Heart right ventricle (tissue), 16 donors: ENCODE measurements at regions not wholly inside any gene's neighbourhood (a gene's known extent, or its start where the extent isn't known, plus 50 kb on each side); places are given as distances from the start of the nearest gene placed in this dataset.
A peak's percentile ranks its signal among the peaks of the same experiment; 100 is the strongest.

Source experiments
- ATAC-seq, 8 donors: fragments of 200-7000 bp; cut with Tn5 transposase; one replicate each; pipeline ENCODE4 v1.9.1; 2020; ENCODE audit warnings: mild to moderate bottlenecking in 8 of 8, moderate library complexity in 8 of 8, moderate number of reproducible peaks in 1 of 8
- DNase-seq, 2 donors: peaks; one replicate each; pipeline ENCODE4 v3.0.0-alpha.2; 2020
- H3K27ac ChIP-seq, 10 donors: fragments of 200-600 bp; sonication (generic) in 2 of 10; one replicate each; pipeline versions ENCODE4 v1.5.0 to v1.8.0; 2020 to 2022; ENCODE audit warnings: mild to moderate bottlenecking in 3 of 10
- H3K27me3 ChIP-seq, 7 donors: fragments of 200-600 bp; one replicate each; pipeline ENCODE4 v1.8.0; 2021 to 2022; ENCODE audit warnings: mild to moderate bottlenecking in 2 of 7
- H3K36me3 ChIP-seq, 9 donors: fragments of 200-600 bp; sonication (generic) in 1 of 9; one replicate each; pipeline versions ENCODE4 v1.5.0 to v1.8.0; 2020 to 2022; ENCODE audit warnings: mild to moderate bottlenecking in 2 of 9
- H3K4me1 ChIP-seq, 9 donors: fragments of 200-600 bp; sonication (generic) in 1 of 9; one replicate each; pipeline versions ENCODE4 v1.5.0 to v1.8.0; 2020 to 2022; ENCODE audit warnings: mild to moderate bottlenecking in 4 of 9
- H3K4me3 ChIP-seq, 10 donors: fragments of 200-600 bp; sonication (generic) in 2 of 10; one replicate each; pipeline versions ENCODE4 v1.5.0 to v1.8.0; 2020 to 2022; ENCODE audit warnings: mild to moderate bottlenecking in 7 of 10, moderate library complexity in 2 of 10
- H3K9me3 ChIP-seq, 11 donors: fragments of 200-600 bp in 10 of 11; sonication (generic) in 2 of 11; one replicate each; pipeline versions ENCODE4 v1.5.0 to v1.8.0; 2013 to 2022; ENCODE audit warnings: mild to moderate bottlenecking in 2 of 11, control low read depth in 1 of 11, moderate library complexity in 1 of 11
- CTCF ChIP-seq, 9 donors: fragments of 200-600 bp; sonication (generic) in 2 of 9; IDR thresholded peaks; one replicate each; pipeline versions ENCODE4 v1.5.0 to v1.8.0; 2021 to 2022; ENCODE audit warnings: antibody characterized with exemption in 9 of 9, mild to moderate bottlenecking in 5 of 9, moderate library complexity in 1 of 9
- WGBS, 2 donors: extraction: QIAGEN DNeasy Blood & Tissue Kit; methylation state at CpG; one replicate each; pipeline ENCODE4 v1.1.7; 2013; ENCODE audit warnings: inconsistent platforms in 1 of 2; 5-methylcytosine and 5-hydroxymethylcytosine counted together
- intact Hi-C, 10 donors: fragments of 100-400 bp; cut with DNase I; formaldehyde crosslinking; loops; one replicate each; pipeline versions ENCODE4 v1.11.1 to v1.14.2; 2022
- donor health status: Arrhythmogenic right ventricular cardiomyopathy.
- donor health status: ischemic (EF 13 %, LVEDD 7.1; RV severe dilation, severe dysfunction).
- donor health status: healthy with polysubstance abuse.
- donor health status: DM: no; HTN: yes; CAD: no.
- donor health status: DM: no; HTN: no; CAD: no.
- donor health status: ischemic (EF 25% LVEDD 6.9; RV normal size, moderate dysfunction).
- donor health status: ischemic (EF 25% LVEDD 5.7; RV mildly dilated, moderate dysfunction).
- donor health status: healthy.
- donor health status: DM: yes; HTN: yes; CAD: no.
- donor health status: Ischemic cardiomyopathy.
- donor health status: ischemic (EF 35%, LVEDD 5.7; RV mildly dilated, moderate dysfunction).
- donor health status: nonischemic (EF 11% LVEDD 7.7; RV severe dilation, severe dysfunction).
- donor health status: DM: yes; HTN: yes; CAD: no.
- donor health status: PGD.
- donor health status: ischemic (EF 29% LVEDD 5.4; RV normal size, mild dysfunction).
- donor health status: nonischemic (EF 23%, LVEDD 6.1; RV moderate dilation, normal function).

GRCh38 chr12:46914336-46914735 is 88.5 kb upstream of the SLC38A4 start:
- no peak overlapping the region for H3K27ac ChIP-seq
- 75 to 81% methylated on average over 5 of the region's 5 CpGs for WGBS, 2 donors
- intact Hi-C loops = no loop called here

GRCh38 chr12:46915082-46915481 is 89.3 kb upstream of the SLC38A4 start:
- H3K27ac ChIP-seq = no peak overlapping the region
- no peak for TF ChIP-seq CTCF (IDR thresholded peaks at IDR 0.05)
- DNase-seq = no peak

More at GRCh38 chr12:46914336-46914735, 88.5 kb upstream of the SLC38A4 start:
- Histone ChIP-seq H3K9me3 (peaks cover 0 to 51% (median 7%) of the 10 kb centered on the region in 11 donors), H3K4me1 (peaks cover 0 to 10% (median 0%) of the 10 kb centered on the region in 9 donors), H3K4me3 (no peak overlapping the region), H3K36me3 (no peaks in the 10 kb centered on the region), H3K27me3 (no peaks in the 10 kb centered on the region)
- TF ChIP-seq CTCF (IDR thresholded peaks at IDR 0.05) = no peak
- ATAC-seq = no peak
- no peak for DNase-seq

GRCh38 chr12:46915836-46916235 is 90.0 kb upstream of the SLC38A4 start:
- H3K27me3 ChIP-seq = no peaks in the 10 kb centered on the region
- peaks cover 0 to 11% (median 0%) of the 10 kb centered on the region in 9 donors for H3K4me1 ChIP-seq
- H3K9me3 ChIP-seq = peaks cover 0 to 37% (median 4%) of the 10 kb centered on the region in 11 donors
- DNase-seq (no peak), ATAC-seq (no peak)
- H3K27ac ChIP-seq = no peak overlapping the region
- intact Hi-C loops = loop anchor here in 2 of 10 donors (1.0 kb wide), 2 partner anchors 19 to 21 kb away; no protein-coding TSS in a partner anchor
- WGBS, 2 donors = 87 to 91% methylated on average over 12 of the region's 12 CpGs
- H3K36me3 ChIP-seq = no peaks in the 10 kb centered on the region
- H3K4me3 ChIP-seq = no peak overlapping the region
- no peak for TF ChIP-seq CTCF (IDR thresholded peaks at IDR 0.05)

More at GRCh38 chr12:46915082-46915481, 89.3 kb upstream of the SLC38A4 start:
- WGBS, 2 donors = 39 to 40% methylated on average over 2 of the region's 2 CpGs
- intact Hi-C loops = loop anchor here in 1 of 10 donors (1.0 kb wide), 1 partner anchor 20 kb away; no protein-coding TSS in a partner anchor
- H3K36me3 ChIP-seq = no peaks in the 10 kb centered on the region
- H3K9me3 ChIP-seq = peaks cover 0 to 44% (median 7%) of the 10 kb centered on the region in 11 donors
- H3K4me1 ChIP-seq = peaks cover 0 to 10% (median 0%) of the 10 kb centered on the region in 9 donors
- H3K4me3 ChIP-seq = no peak overlapping the region
- H3K27me3 ChIP-seq = no peaks in the 10 kb centered on the region
- ATAC-seq = peak in 4 of 8 donors; percentile 46 to 76 (median 65)

- no peak overlapping the region for H3K27ac ChIP-seq
- DNase-seq (peak in 1 of 2 donors; percentile 13), ATAC-seq (peak in 1 of 8 donors; percentile 47)
- no peak for TF ChIP-seq CTCF (IDR thresholded peaks at IDR 0.05)
- no peaks in the 10 kb centered on the region for H3K27me3 ChIP-seq
- H3K4me1 ChIP-seq = peaks cover 0 to 20% (median 0%) of the 10 kb centered on the region in 9 donors
- 91 to 100% methylated on average over 1 of the region's 1 CpG for WGBS, 2 donors
- H3K36me3 ChIP-seq = no peaks in the 10 kb centered on the region
- peaks cover 0 to 27% (median 0%) of the 10 kb centered on the region in 11 donors for H3K9me3 ChIP-seq
- H3K4me3 ChIP-seq = no peak overlapping the region
- intact Hi-C loops = loop anchor here in 1 of 10 donors (1.0 kb wide), 1 partner anchor 20 kb away; no protein-coding TSS in a partner anchor
These were observed 91.1 kb upstream of the SLC38A4 start for GRCh38 chr12:46916796-46917419.
